ENCODE measurements at regions not wholly inside any gene's neighbourhood (a gene's known extent, or its start where the extent isn't known, plus 50 kb on each side); places are given as distances from the start of the nearest gene placed in this dataset.
"Not testable (repeated sequence)": the region's sequence is repeated elsewhere in the genome, so short reads cannot be mapped to it uniquely, and the experiment has no call there.

DNA sequence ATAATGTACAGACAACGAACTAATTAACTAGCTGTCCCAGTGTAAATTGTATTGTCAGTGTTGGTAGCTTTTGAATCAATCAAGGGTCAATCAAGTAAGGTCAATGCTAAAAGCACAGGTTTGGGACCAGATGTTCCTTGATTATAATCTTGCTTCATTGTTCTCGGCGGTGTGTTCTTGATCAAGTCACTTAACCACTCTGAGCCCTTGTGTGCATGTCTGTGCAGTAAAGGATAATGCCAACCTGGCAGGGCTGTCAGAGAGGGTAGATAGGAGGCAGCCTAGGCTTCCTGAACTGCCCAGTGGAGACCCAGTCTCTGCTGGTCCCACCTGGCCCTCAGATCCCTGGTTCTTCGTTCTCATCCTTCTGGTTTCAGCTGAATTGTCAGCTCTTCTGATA, 221.0 kb downstream of the EMX2 start:
- no peaks in the 10 kb centered on the region for H3K36me3 ChIP-seq
- TF ChIP-seq, protein P1, sequence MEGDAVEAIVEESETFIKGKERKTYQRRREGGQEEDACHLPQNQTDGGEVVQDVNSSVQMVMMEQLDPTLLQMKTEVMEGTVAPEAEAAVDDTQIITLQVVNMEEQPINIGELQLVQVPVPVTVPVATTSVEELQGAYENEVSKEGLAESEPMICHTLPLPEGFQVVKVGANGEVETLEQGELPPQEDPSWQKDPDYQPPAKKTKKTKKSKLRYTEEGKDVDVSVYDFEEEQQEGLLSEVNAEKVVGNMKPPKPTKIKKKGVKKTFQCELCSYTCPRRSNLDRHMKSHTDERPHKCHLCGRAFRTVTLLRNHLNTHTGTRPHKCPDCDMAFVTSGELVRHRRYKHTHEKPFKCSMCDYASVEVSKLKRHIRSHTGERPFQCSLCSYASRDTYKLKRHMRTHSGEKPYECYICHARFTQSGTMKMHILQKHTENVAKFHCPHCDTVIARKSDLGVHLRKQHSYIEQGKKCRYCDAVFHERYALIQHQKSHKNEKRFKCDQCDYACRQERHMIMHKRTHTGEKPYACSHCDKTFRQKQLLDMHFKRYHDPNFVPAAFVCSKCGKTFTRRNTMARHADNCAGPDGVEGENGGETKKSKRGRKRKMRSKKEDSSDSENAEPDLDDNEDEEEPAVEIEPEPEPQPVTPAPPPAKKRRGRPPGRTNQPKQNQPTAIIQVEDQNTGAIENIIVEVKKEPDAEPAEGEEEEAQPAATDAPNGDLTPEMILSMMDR (IDR thresholded peaks at IDR 0.05), result no peak
- H3K27me3 ChIP-seq, result peaks cover 0 to 3% of the 10 kb centered on the region in 2 donors
- no peak for DNase-seq
- peaks cover 0 to 2% (median 0%) of the 10 kb centered on the region in 3 donors for H3K9me3 ChIP-seq
- H3K4me1 ChIP-seq, result peaks cover 0 to 5% (median 0%) of the 10 kb centered on the region in 4 donors
- no peak overlapping the region for H3K4me3 ChIP-seq
- intact Hi-C loops (cut with DNase I; ENCODE audit: low total_unique reads), result no loop called here
- no peak overlapping the region for H3K27ac ChIP-seq

DNA sequence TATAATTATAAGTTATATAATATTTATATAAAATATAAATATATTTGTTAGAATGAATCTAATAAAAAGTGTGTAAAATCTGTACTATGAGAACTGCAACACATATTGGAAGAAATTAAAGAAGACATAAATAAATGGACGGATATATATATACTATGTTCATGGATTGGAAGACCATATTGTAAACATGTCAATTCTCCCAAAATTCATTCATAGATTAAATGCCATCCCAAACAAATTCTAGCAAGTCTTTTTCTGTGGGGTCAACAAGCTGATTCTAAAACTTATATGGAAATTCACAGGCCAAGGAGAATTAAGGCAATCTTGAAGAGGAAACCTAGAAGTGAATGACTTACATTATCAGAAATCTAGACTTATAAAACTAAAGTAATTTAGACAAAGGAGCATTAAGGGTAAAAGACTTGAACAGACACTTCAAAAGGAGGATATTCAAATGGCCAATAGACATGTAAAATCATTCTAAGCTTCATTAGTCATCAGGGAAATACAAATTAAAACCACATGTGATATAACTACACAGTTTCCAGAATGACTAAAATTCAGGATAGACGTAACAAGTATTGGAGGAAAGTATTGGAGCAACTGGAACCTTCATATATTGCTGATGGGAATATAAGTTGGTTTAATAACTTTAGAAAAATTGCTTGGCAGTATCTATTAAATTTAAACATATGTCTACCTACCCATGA, 225.9 kb downstream of the EMX2 start:
- TF ChIP-seq, protein P1 (IDR thresholded peaks at IDR 0.05), result no peak
- no peaks in the 10 kb centered on the region for H3K36me3 ChIP-seq
- no peak overlapping the region for H3K27ac ChIP-seq
- DNase-seq, result no peak
- H3K27me3 ChIP-seq, result peaks cover 0 to 9% of the 10 kb centered on the region in 2 donors
- no peak overlapping the region for H3K4me3 ChIP-seq
- intact Hi-C loops (cut with DNase I; ENCODE audit: low total_unique reads), result no loop called here
- H3K9me3 ChIP-seq, result peaks cover 0 to 9% (median 0%) of the 10 kb centered on the region in 3 donors
- no peaks in the 10 kb centered on the region for H3K4me1 ChIP-seq

DNA sequence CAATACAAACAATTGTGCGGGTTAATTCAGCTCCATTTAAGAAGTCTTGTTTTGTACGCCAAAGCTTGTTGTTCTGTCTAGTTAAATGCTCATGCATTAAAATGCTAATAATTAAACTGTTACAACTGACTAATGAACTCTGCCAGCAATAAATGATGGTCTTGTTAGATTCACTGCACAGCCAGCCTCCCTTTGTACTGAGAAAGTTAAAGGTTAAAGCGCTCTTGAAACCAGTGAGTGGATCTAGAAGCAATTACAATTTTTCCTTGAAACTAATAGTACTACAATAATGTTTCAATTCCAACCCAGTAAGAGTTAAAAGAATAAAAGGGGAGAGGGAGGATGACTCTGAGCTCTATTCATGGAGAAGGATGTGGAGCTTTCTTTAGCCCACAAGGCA, 233.0 kb downstream of the EMX2 start:
- no peak for DNase-seq
- peaks cover 0 to 9% of the 10 kb centered on the region in 2 donors for H3K27me3 ChIP-seq
- intact Hi-C loops (cut with DNase I; ENCODE audit: low total_unique reads), result no loop called here
- H3K4me1 ChIP-seq, result no peaks in the 10 kb centered on the region
- no peaks in the 10 kb centered on the region for H3K36me3 ChIP-seq
- TF ChIP-seq, protein P1 (IDR thresholded peaks at IDR 0.05), result no peak
- no peak overlapping the region for H3K27ac ChIP-seq
- no peaks in the 10 kb centered on the region for H3K9me3 ChIP-seq
- H3K4me3 ChIP-seq, result no peak overlapping the region

DNA sequence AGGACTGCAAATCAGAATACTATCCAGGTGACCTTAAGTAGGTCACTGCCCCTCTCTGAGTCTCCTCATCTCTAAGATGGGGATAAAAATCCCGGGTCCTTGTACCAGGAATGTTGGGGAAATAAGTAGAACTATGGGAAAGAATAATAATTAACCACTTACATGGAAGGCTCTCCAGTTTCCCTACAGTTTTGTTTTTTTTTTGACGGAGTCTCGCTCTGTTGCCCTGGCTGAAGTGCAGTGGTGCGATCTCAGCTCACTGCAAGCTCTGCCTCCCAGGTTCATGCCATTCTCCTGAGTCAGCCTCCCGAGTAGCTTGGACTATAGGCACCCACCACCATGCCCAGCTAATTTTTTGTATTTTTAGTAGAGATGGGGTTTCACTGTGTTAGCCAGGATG, 234.7 kb downstream of the EMX2 start:
- H3K27me3 ChIP-seq; H3K9me3 ChIP-seq; H3K27ac ChIP-seq; H3K4me1 ChIP-seq; intact Hi-C loops (cut with DNase I; ENCODE audit: low total_unique reads); DNase-seq; H3K36me3 ChIP-seq; H3K4me3 ChIP-seq: not testable (repeated sequence)

DNA sequence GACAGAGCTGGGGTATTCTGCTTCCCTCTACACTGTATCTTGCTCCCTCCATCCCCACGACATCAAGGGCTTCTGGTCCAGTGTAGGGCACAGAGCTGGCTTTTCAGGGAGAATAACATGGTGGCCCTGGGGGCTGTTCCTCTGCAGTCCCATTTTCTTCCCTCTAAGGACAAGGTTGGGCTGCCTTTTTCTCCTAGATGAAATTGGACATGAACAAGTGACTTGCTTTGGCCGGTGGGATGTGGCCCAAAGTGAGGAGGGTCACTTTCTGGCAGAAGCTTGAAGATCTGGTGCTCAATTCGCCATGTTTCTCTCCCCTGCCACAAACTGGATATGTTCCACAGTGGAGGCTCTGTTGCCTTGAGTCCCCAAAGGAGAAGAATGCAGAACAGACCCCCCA, 235.7 kb downstream of the EMX2 start:
- Histone ChIP-seq H3K9me3 (no peaks in the 10 kb centered on the region), H3K4me3 (no peak overlapping the region), H3K27ac (no peak overlapping the region), H3K36me3 (no peaks in the 10 kb centered on the region), H3K4me1 (no peaks in the 10 kb centered on the region), H3K27me3 (no peaks in the 10 kb centered on the region)
- DNase-seq, result no peak
- TF ChIP-seq, protein P1 (IDR thresholded peaks at IDR 0.05), result no peak
- intact Hi-C loops (cut with DNase I; ENCODE audit: low total_unique reads), result no loop called here

DNA sequence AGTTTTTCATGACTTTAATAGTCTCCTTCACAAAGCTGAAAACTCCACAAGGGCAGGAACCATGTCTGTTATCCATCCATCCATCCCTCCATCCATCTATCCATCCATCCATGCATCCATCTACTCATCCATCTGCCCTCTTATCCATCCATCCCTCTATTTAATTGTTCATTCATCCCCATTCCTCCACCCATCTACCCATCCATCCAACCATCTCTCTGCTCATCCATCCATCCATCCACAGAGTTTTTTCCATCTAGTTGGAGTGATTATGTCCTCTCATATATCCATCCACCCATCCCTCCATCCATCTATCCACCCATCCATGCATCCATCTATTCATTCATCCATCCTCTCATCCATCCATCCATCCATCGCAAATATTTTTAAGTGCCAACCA, 237.9 kb downstream of the EMX2 start:
- H3K27me3 ChIP-seq, result peaks cover 0 to 3% of the 10 kb centered on the region in 2 donors

More for the DNA sequence above, 237.9 kb downstream of the EMX2 start:
- Histone ChIP-seq H3K4me3 (no peak overlapping the region), H3K27ac (no peak overlapping the region), H3K9me3 (no peaks in the 10 kb centered on the region), H3K4me1 (no peaks in the 10 kb centered on the region), H3K36me3 (no peaks in the 10 kb centered on the region)
- intact Hi-C loops (cut with DNase I; ENCODE audit: low total_unique reads), result no loop called here
- no peak for DNase-seq
- TF ChIP-seq, protein P1 (IDR thresholded peaks at IDR 0.05), result no peak
